HG02623 (cell line): ENCODE measurements at regions not wholly inside any gene's neighbourhood (a gene's known extent, or its start where the extent isn't known, plus 50 kb on each side); places are given as distances from the start of the nearest gene placed in this dataset.
"Not testable (repeated sequence)": the region's sequence is repeated elsewhere in the genome, so short reads cannot be mapped to it uniquely, and the experiment has no call there.

ENCODE experiments used
- ATAC-seq: cut with Tn5 transposase; IDR thresholded peaks from one replicate; pipeline ENCODE4 v1.9.1; 2021; ENCODE audit warnings: moderate library complexity; ENCODE audit not compliant: unreplicated experiment

GRCh38 chr14:28944605-28945004 lies 178.0 kb downstream of the FOXG1 start:
- ATAC-seq: no peak

- ATAC-seq: no peak
Measured at GRCh38 chr14:28946267-28946666, 179.7 kb downstream of the FOXG1 start.

GRCh38 chr14:28949503-28949902 lies 182.9 kb downstream of the FOXG1 start:
- no peak for ATAC-seq

GRCh38 chr14:28952161-28952560 lies 185.6 kb downstream of the FOXG1 start:
- ATAC-seq: no peak

- ATAC-seq: no peak
Measured at GRCh38 chr14:28952666-28953065, 186.1 kb downstream of the FOXG1 start.

GRCh38 chr14:28953973-28954372 lies 187.4 kb downstream of the FOXG1 start:
- ATAC-seq: no peak

GRCh38 chr14:28966416-28967233 lies 200.0 kb downstream of the FOXG1 start:
- peak; percentile 75 for ATAC-seq

- no peak for ATAC-seq
Measured at GRCh38 chr14:28975084-28975483, 208.5 kb downstream of the FOXG1 start.

- ATAC-seq: no peak
Measured at GRCh38 chr14:28982228-28982627, 215.6 kb downstream of the FOXG1 start.

- no peak for ATAC-seq
Measured at GRCh38 chr14:28983279-28983678, 216.7 kb downstream of the FOXG1 start.

- no peak for ATAC-seq
Measured at GRCh38 chr14:28987516-28987915, 220.9 kb downstream of the FOXG1 start.

GRCh38 chr14:28997196-28997595 lies 230.6 kb downstream of the FOXG1 start:
- not testable (repeated sequence) for ATAC-seq

- no peak for ATAC-seq
Measured at GRCh38 chr14:28999656-29000055, 233.1 kb downstream of the FOXG1 start.

GRCh38 chr14:29005647-29006046 lies 239.1 kb downstream of the FOXG1 start:
- ATAC-seq: no peak

GRCh38 chr14:29007990-29008389 lies 241.4 kb downstream of the FOXG1 start:
- no peak for ATAC-seq

- no peak for ATAC-seq
Measured at GRCh38 chr14:29016050-29016900, 249.7 kb downstream of the FOXG1 start.

GRCh38 chr14:29023505-29023904 lies 256.9 kb downstream of the FOXG1 start:
- ATAC-seq: not testable (repeated sequence)

- ATAC-seq: not testable (repeated sequence)
Measured at GRCh38 chr14:29027441-29027840, 260.9 kb downstream of the FOXG1 start.

GRCh38 chr14:29027941-29028705 lies 261.5 kb downstream of the FOXG1 start:
- ATAC-seq: not testable (repeated sequence)

GRCh38 chr14:29028973-29029582 lies 262.5 kb downstream of the FOXG1 start:
- no peak for ATAC-seq

GRCh38 chr14:29030121-29030520 lies 263.5 kb downstream of the FOXG1 start:
- ATAC-seq: no peak
